ENCODE measurements at regions not wholly inside any gene's neighbourhood (a gene's known extent, or its start where the extent isn't known, plus 50 kb on each side); places are given as distances from the start of the nearest gene placed in this dataset.
"Not testable (repeated sequence)": the region's sequence is repeated elsewhere in the genome, so short reads cannot be mapped to it uniquely, and the experiment has no call there.

- DNase-seq, result no peak
Observed at GRCh38 chr15:79769933-79770759, 126.7 kb downstream of the MTHFS start.

- DNase-seq, result no peak
Observed at GRCh38 chr15:79773128-79773527, 123.7 kb downstream of the MTHFS start.

- no peak for DNase-seq
Observed at GRCh38 chr15:79775821-79776220, 121.0 kb downstream of the MTHFS start.

DNA sequence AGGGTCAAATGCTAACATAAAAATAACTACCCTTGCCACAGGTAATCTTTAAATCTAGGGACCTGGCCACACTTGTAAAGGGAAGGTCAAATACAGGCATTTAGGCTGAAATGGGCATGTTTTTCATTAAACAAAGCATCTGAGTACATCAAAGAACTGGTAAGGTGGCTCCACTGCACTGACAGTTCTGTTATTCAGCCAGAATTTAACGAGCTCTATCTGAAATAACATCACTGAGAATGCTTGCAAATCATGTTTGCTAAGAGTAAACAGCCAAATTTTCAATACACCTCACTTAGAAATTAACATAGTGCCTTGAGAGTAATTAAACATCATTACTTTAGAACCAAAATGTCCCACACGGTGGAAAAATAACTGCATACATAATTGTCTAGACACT is 118.9 kb downstream of the MTHFS start:
- DNase-seq, result no peak

- no peak for DNase-seq
Observed at GRCh38 chr15:79778378-79778990, 118.3 kb downstream of the MTHFS start.

DNA sequence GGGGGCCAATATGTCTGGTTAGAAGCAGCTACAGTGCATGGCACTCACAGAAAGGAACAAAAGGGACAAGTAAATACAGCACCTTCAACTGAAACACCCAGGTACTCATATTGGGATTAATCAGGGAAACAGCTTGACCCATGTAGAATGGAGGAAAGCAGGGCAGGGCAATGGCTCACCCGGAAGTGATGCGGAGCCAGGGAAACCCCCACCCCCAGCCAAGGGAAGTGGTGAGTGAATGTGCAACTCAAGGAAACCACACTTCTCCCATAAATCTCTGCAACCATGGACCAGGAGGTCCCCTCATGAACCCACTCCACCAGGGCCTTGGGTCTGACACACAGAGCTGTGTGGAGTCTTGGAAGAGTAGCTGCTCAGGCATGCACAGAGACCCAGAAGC is 117.1 kb downstream of the MTHFS start:
- DNase-seq, result no peak

DNA sequence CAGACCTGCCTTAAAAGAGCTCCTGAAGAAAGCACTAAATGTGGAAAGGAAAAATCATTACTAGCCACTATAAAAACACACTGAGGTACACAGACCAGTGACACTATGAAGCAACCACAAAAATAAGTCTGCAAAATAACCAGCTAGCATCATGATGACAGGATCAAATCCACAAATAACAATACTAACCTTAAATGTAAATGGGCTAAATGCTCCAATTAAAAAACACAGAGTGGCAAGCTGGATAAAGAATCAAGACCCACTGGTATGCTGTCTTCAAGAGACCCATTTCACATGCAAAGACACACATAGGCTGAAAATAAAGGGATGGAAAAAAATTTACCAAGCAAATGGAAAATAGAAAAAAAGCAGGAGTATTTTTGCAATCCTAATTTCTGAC is 114.5 kb downstream of the MTHFS start:
- not testable (repeated sequence) for DNase-seq
